HG02623 (cell line): ENCODE measurements at regions not wholly inside any gene's neighbourhood (a gene's known extent, or its start where the extent isn't known, plus 50 kb on each side); places are given as distances from the start of the nearest gene placed in this dataset.

ENCODE experiments used
- ATAC-seq: cut with Tn5 transposase; IDR thresholded peaks from one replicate; pipeline ENCODE4 v1.9.1; 2021; ENCODE audit warnings: moderate library complexity; ENCODE audit not compliant: unreplicated experiment

DNA sequence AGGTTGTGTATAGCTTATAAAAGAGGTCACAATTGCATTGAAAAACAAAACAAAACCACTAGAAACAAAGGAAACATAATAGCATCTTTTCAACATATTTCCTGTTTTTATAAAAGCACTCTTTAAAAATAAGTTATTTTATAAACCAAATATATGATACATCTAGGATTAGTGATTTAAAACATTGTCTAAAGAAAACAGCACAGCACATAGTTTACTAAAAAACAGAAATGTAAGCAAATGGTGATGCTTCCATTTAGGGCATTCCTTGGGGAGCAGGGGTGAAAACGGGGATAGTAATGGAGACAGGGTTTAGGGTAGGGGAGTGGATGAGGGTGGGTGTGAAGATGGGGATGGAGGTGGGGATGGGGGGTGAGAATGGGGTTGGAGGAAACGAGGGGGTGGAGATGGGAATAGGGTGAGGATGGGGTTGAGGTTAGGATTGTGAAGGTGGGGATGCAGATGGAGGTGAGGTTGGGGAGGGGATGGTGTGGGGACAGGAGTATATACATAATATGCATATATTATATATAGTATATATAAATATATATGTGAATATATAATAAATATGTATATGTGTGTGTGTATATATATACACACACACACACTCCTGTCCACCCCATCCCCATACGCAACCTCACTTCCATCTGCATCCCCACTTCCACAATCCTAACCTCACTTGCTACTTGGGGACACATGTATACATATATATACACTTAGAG lies 1519.5 kb downstream of the CDH11 start:
- no peak for ATAC-seq

DNA sequence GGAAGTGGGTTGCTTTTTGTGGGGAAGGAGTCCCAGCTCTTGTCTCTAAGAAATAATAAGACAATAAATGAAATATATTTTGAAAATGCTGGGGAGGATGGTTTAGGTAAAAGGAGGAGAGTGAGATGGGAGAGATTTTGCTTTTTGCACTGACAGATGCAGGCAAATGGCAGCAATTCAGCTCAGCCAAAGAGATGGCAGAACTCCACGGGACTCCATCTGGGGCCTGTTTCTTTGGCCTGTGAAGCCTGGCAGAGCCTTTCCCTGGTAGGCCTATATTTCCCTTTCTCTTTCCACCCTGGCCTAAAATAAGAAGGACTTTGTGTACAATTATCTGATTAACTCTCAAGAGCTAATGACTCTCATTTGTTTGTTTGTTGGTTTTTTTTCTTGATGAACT lies 1525.1 kb downstream of the CDH11 start:
- ATAC-seq, result no peak

DNA sequence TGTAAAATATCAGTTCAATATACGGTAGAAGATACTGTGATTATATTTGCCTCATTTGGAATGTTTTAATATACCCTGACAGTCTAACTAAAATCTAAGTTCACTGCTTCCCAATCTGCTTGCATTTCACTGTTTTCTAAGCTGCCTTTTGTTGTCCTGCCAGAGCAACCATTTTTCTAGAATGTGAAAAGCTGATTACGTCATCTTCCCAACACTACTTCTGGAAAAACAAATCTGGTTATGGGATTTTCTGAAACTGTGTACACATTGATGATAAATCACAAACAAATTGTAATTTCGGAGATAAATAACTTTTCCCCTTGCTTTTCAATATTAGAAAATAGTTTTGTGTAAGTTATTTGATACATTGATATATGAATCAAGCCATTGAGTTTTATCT lies 1529.0 kb downstream of the CDH11 start:
- no peak for ATAC-seq

DNA sequence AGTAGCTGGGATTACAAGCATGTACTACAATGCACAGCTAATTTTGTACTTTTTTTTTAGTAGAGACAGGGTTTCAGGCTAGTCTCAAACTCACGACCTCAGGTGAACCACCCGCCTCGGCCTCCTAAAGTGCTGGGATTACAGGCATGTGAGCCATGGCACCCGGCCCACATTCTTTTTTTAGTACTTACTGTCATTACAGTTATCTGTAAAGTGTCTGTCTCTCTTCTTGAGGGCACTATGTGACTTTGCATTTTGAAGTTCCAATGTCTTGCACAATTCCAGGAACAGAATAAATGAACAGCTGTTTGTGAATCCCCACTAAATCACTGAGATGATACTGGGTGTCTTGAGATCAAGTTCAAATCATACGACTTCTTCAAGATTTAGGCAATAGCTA lies 1540.3 kb downstream of the CDH11 start:
- ATAC-seq, result no peak

DNA sequence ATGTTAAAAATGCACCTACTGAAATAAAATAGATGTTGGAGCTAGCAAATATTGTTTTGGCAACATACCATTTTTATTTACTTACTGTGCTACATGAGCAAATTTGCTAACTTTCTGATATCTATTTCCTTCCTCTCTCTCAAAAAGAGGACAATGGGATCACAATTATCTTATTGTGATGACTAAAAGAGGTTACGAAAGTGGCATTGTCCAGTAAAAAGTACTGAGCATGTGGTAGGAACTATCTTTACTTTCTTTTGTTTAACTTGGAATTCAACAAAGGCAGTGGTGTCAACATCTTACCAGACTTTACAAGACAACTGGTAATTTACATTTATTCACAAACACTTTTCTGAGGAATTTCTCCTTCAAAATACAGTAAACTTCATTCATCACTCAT lies 1542.6 kb upstream of the CDH8 start:
- ATAC-seq, result no peak

DNA sequence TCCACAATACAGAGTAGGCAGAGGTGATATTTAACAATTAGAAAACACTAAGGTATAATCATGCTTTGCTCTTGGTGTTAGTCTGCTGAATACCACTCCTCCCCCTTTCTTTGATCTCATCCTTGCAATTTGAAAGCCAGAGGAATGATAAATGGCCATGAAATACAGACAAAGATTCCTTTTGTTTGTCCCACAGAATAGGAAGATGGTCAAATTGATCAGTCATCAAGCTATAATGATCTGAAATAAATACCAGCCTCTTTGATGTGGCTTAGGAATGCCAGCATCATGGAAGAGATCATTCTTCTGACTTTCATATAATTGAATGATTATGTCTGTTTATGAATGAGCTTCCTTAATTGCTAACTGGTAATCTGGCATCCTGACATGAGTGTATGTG lies 1541.7 kb upstream of the CDH8 start:
- no peak for ATAC-seq

DNA sequence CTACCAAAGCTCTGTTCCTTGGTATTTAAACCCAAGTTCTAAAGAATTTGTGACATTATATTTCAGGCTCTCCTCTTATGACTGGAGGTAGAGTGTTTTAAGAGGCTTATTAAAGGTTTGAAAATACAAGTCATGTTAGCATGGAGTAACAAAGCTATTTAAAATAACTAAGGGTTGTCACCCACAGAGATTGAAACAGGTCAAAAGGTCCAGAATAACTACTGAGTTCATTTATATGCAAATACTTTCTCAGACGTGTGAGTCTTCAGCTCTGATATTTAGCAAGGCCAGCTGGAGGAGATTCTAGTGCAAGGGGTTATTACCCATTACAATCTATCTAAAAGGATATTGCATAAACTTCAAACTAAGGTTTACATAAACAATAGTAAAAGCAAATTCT lies 1538.8 kb upstream of the CDH8 start:
- no peak for ATAC-seq

DNA sequence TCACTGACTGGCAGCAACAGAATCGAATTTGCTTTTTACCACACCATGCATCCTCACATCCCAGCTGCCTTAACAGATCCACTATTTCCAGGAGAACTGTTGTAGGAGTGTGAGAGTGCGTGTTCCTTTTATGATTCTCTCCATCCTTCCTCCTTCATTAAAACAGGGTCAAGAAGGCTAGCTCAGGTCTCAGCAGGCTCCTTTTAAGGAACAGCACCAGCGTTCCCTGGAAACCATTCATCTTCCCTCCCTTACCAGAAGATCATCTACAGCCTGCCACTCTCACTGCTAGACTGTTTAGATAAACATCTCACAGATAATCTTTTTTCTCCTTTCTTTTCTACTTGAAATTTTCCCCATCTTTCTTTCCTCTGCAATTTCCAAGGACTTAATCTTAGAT lies 1531.9 kb upstream of the CDH8 start:
- ATAC-seq, result no peak

DNA sequence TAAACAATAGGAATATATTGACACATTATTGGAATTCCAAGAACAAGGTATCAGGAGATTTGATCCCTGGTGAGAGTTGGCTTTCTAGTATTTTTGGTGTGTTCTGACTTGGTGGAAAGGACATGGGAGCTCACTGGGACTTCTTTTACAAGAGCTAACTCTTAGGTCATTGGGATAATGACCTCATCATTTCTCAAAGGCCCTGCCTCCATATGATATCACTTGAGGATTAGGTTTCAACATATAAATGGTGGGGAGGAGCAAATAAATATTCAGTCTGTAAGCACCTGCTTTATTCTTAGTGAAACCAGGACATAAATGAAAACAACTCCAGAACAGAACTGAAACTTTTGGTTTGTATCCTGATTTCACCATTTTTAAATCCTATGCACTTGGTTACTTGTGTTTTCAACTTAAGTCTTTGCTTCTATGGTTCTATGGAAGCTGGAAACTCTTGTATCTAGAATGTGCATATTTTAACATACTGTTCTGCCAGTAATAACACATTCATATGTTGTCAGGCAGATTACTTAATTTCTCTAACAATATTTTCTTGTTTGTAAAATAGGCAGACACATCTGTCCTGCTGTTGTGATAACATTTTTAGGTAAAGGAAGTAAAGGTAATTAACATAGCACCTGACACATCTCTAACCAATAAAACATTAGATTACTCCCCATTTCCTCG lies 1527.7 kb upstream of the CDH8 start:
- no peak for ATAC-seq

DNA sequence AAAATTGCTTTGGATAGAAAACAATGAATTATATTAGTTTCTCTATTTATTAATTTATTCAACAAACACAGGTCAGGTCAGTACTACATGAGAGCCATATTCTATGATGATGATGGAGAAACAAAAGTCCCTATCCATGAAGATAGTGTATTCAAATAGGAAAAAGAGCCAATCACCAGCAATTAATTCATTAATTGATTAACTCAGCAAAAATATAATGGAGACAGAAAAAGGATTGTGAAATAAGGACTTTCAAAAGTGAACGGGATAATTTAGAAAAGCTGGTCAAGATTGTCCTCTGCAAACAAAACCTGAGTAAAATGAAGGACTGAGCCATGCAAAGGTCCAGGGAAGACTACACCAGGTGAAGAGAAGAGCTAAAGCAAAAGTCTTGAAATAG lies 1517.7 kb upstream of the CDH8 start:
- no peak for ATAC-seq

DNA sequence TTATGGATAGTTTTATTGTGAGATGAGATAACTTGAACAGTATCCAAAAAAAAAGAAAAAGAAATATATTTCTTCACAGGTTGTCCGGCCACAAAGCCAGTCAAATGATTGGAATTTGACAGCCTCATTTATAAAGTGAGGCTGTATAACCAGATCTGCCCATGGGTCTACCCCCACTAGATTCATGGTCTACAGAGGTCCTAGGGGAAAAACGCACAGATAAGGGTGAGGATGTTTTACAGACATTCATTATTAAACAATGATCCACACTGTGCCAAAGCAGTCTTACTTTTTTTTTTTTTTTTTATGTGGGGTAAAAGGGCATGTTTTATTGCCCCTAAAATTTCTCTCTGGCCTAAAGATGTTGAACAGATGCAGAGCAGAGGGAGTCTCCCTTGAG lies 1503.0 kb upstream of the CDH8 start:
- ATAC-seq, result no peak

DNA sequence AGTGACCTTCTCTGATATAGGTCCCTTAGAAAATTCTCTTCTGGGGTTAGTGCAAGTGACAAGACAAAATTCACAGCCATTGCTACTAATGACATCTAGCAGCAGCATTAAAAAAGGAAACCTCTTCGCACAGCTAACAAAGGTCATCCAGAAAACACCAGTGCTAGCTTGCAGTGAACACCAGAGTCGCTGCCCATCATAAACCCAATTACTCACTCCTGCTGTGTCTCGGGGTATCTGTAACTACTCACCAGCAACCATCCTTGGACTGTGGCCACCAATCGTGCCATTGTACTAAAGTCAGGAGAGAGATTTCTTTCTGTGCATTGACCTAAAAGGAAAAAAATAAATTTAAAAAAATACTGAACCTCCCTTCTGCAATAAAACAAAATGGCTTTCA lies 1494.7 kb upstream of the CDH8 start:
- no peak for ATAC-seq

DNA sequence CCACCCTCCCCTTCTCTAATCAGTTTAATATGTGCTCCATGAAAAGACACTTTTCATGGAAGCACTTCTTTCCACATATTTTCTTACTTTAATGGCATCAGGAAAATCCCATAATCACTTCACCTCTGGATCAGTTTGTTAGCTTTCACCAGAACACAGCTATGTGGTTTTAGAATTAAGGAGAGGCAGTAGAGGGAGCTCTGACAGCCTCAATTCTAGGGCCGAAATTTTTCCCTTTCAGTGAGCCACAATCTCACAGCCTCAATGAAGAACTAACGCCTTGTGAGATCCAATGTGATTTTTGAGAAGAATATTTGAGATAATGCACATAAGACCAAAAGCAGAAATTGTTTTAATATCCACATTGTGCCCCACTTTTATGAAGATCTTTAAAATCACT lies 1494.0 kb upstream of the CDH8 start:
- no peak for ATAC-seq

DNA sequence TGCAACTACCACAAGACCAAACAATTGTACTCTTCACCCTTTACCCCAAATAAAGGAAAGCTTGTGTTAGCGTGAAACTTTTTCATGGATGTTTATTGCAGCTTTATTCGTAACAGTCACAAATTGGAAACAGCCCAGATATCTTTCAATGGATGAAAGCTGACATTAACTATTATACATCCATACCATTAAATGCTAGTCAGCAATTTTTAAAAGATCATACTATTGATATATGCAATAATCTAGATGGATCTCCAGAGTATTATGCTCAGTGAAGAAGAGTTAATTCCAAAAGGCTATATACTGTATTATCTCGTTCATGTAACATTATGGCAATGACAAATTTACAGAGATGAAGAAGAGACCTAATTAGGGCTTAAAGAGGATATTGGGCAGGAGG lies 1491.2 kb upstream of the CDH8 start:
- ATAC-seq, result no peak

DNA sequence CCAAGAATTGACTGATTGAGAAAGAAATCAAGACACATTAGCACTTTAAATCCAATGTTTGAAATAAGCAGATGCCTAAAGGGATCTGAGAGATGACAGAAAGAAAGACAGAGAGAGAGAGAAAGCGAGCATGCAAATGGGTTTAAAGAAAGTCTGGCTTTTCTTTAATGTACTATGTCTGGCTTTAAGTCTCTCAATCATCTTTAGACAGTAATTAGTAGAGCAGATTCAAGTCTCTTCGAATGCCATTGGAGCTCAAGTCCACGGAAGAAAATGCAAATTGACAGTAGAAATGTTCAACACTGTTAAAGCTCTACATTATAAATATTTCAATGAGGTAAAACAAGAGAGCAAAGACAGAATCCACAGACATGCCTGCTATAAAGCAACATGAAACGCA lies 1480.2 kb upstream of the CDH8 start:
- ATAC-seq, result no peak

DNA sequence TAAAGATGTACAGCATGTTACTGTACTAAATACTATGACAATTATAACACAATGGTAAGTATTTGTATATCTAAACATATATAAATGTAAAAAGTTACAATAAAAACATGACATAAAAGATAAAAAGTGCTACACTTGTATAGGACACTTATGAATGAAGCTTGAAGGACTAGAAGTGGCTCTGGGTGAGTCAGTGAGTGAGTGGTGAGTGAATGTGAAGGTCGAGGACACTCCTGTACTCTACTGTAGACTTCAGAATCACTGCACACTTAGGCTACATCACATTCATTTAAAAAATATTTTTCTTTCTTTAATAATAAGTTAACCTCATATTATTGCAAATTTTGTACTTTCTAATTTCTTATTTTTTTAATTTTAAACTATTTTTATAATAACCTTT lies 1476.7 kb upstream of the CDH8 start:
- ATAC-seq, result no peak

DNA sequence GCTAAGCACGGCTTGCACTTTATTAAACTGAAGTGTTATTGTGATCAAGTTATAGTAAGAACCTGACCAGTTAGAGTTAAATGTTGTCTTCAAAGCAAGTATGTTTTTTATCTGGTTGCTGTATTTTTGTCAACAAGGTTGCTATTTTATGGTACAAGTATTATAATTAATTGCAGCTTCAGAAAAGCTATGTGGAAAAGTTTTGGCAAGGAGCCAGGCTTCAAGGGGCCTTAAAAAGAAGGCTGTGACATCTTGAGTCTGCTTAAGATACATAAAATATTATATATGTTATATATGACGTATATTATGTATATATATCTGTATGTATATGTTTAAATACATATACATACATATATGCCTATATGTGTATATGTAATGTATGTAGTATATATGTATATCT lies 1461.2 kb upstream of the CDH8 start:
- ATAC-seq, result no peak

DNA sequence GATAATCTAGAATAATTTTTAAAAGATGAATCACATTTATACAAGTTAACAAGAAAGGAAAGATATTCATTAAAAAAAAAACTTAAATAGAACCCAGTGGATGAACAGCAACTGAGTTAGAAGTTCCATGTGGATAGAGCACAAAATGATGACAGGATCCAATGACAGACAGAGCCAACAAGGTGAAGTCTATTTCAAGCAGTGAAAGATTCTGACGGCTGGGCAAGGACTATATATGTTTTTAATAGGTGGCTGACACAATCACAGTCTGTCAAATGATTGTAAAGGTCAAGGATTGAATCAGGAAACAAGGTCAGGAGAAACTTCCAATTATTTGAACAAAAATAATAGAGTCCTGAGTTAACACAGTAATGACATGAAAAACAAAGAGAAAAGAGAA lies 1460.0 kb upstream of the CDH8 start:
- no peak for ATAC-seq

DNA sequence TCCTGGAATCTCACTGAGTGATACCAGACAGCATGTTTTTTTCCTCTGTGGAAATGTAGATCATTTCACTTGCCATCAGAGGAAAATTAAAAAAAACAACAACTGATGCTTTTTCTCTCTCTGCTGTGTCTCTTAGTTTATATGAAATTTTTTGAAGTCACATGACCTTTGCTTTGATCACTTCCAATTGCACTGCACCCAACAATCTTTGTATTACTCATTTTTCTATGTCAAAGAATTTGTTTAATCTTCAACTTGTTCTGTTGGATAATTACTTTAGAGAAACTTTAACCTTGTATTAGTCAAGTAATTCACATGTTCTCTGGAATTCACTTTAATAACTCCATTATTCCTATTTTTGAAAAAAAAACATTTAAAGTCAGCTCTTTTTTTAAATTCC lies 1452.7 kb upstream of the CDH8 start:
- ATAC-seq, result no peak

DNA sequence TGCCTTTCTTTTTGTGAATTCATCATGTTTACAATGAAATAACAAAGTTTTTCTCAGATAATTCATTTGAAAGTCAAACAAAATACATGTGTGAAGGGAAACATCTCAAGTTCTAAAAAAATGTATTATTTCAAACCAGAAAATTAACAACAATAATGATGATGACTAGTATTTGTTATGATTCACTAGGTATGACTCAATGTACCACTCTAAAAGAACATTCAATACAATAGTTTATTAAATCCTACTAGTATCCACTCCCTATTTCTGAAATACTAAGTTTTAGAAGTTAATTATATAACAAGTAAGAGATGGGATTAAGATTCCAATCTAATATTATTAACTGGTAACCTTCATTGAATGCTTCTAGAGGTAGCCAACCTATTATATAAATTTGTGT lies 1444.8 kb upstream of the CDH8 start:
- ATAC-seq, result no peak

DNA sequence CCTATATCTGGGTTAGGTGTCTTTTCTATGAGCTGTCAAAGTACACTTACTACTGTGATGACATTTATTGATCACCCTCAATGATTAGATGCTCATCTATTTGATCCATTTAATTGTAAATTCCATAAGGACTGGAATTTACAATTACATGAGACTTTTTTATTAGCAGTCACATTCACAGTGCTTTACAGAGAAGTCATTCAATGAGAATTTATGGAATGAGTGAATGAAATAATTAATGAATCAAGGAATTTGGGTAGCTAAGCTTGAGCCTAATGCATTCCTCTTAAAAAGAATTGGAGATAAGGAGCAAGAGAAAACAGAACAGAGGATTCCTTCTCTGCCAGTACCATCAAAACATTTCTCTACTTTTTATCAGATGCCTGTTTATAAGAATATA lies 1437.5 kb upstream of the CDH8 start:
- ATAC-seq, result no peak

DNA sequence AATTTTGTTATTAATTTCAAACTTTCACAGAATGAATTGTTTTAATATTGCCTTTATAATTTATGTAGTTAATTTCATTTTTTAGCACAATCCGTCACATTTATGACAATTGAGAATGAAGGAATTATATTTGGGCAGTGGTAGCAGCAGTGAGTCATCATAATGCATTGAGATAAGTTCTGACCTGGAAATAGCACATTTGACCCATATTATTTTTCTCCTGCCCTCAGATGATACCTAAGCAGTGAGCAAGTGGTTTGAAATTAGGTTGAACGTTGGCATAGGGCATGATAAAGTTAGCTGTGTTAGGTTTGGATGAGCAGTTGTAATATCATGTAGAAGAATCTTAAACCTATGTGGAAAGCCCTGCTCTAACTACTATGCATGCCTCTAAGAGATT lies 1431.3 kb upstream of the CDH8 start:
- no peak for ATAC-seq

DNA sequence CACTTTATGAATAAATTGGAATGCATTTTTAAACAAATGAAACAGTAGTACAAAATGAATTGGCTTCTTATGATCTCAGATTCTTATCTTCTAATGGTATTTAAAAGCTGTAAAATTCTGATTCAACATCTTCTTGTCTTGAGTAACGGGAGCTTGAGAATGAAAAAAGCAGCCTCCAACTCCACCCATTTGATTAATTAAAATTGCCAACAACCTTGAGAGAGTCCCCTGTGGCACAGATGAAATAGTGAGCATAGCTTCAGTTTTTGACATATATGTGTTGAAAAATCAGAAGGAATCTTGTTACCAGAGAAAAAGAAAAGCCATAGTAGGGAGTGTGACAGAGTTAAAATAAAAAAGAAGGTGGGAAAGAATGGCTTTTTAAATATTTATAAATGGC lies 1426.1 kb upstream of the CDH8 start:
- ATAC-seq, result no peak
